ENCODE measurements at regions not wholly inside any gene's neighbourhood (a gene's known extent, or its start where the extent isn't known, plus 50 kb on each side); places are given as distances from the start of the nearest gene placed in this dataset.

GRCh38 chr1:234681990-234682389, 72.0 kb upstream of the IRF2BP2 start:
- DNase-seq: no peak
- WGBS (ENCODE audit: low lambda C conversion rate): 98% methylated on average over 2 of the region's 2 CpGs
- CTCF ChIA-PET: no interaction called here

More at GRCh38 chr1:234681990-234682389, 72.0 kb upstream of the IRF2BP2 start:
- Histone ChIP-seq H3K27me3 (ENCODE audit: insufficient read depth) (no peaks in the 10 kb centered on the region), H3K4me3 (ENCODE audit: low read depth in 2 of 2, low read length in 1 of 2) (no peak overlapping the region), H3K36me3 (replicated peaks in 1 of 2; ENCODE audit: control insufficient read depth in 1 of 2, insufficient read depth in 2 of 2, low read length in 1 of 2) (no peaks in the 10 kb centered on the region), H3K4me1 (ENCODE audit: control insufficient read depth in 1 of 2, insufficient read depth in 2 of 2, low read depth in 1 of 2, low read length in 1 of 2) (no peaks in the 10 kb centered on the region), H3F3A (replicated peaks; ENCODE audit: insufficient read depth) (peaks cover 3% of the 10 kb centered on the region), H3K9me3 (peaks cover 11% of the 10 kb centered on the region), H4K20me1 (ENCODE audit: insufficient read depth) (no peaks in the 10 kb centered on the region), H3K27ac (ENCODE audit: low read depth in 2 of 2, low read length in 1 of 2) (no peak overlapping the region), H3K9ac (no peak overlapping the region), H3K9me2 (no peaks in the 10 kb centered on the region), H3K79me2 (ENCODE audit: insufficient read depth) (no peaks in the 10 kb centered on the region), H3K4me2 (no peak overlapping the region), H2AFZ (ENCODE audit: low read depth) (no peak overlapping the region)
- no peak for TF ChIP-seq JUND (IDR thresholded peaks at IDR 0.05)
- no peak for TF ChIP-seq FOSL2 (IDR thresholded peaks at IDR 0.05; ENCODE audit: borderline replicate concordance, low read depth)
- no peak for TF ChIP-seq NFIC (IDR thresholded peaks at IDR 0.05; ENCODE audit: borderline replicate concordance)
- no peak for TF ChIP-seq NRF1 (IDR thresholded peaks at IDR 0.05; ENCODE audit: low read depth, low read length)
- TF ChIP-seq REST (IDR thresholded peaks at IDR 0.05; ENCODE audit: low read depth, low read length): no peak
- no peak for TF ChIP-seq USF1 (IDR thresholded peaks at IDR 0.05; ENCODE audit: borderline replicate concordance, low read depth)
- TF ChIP-seq TAF1 (IDR thresholded peaks at IDR 0.05; ENCODE audit: borderline replicate concordance, low read depth, low read length): no peak
- TF ChIP-seq EZH2phosphoT487 (IDR thresholded peaks at IDR 0.05; ENCODE audit: borderline replicate concordance, low read depth): no peak
- TF ChIP-seq GABPA (IDR thresholded peaks at IDR 0.05; ENCODE audit: low read depth): no peak
- no peak for TF ChIP-seq GATA2 (CRISPR knock-in tag; IDR thresholded peaks at IDR 0.05)
- TF ChIP-seq POLR2AphosphoS5 (IDR thresholded peaks at IDR 0.05; ENCODE audit: low read depth, low read length): no peak
- TF ChIP-seq TCF12 (IDR thresholded peaks at IDR 0.05): no peak
- TF ChIP-seq MAX (IDR thresholded peaks at IDR 0.05; ENCODE audit: low read depth): no peak
- no peak for TF ChIP-seq MEF2A (IDR thresholded peaks at IDR 0.05; ENCODE audit: borderline replicate concordance, low read depth)
- no peak for TF ChIP-seq ZBTB33 (IDR thresholded peaks at IDR 0.05; ENCODE audit: borderline replicate concordance, low read depth)
- TF ChIP-seq TEAD4 (IDR thresholded peaks at IDR 0.05; ENCODE audit: borderline replicate concordance, insufficient read depth): no peak
- TF ChIP-seq RXRA (IDR thresholded peaks at IDR 0.05; ENCODE audit: borderline replicate concordance, low read depth): no peak
- POLR2A ChIA-PET: no interaction called here

Data from SK-N-SH (cell line).